Neural progenitor cell (in vitro differentiated cells): ENCODE measurements at regions not wholly inside any gene's neighbourhood (a gene's known extent, or its start where the extent isn't known, plus 50 kb on each side); places are given as distances from the start of the nearest gene placed in this dataset.
"Not testable (repeated sequence)": the region's sequence is repeated elsewhere in the genome, so short reads cannot be mapped to it uniquely, and the experiment has no call there.

Experiments
- DNase-seq: peaks from one replicate; pipeline ENCODE4 v3.0.0-alpha.2; 2016; ENCODE audit warnings: low spot score
- H2AFZ ChIP-seq: fragments of 200-600 bp; sonication (generic); replicated peaks from 2 replicates; pipeline ENCODE4 v1.6.1; 2016; ENCODE audit warnings: antibody characterized with exemption
- H3F3A ChIP-seq: fragments of 200-600 bp; sonication (generic); 2 replicates; pipeline ENCODE4 v1.6.1; 2016; ENCODE audit warnings: antibody characterized with exemption, low read depth
- H3K27ac ChIP-seq: fragments of 200-600 bp; sonication (generic); 2 replicates; pipeline ENCODE4 v1.5.1; 2016; ENCODE audit warnings: mild to moderate bottlenecking
- H3K27me3 ChIP-seq: fragments of 200-600 bp; sonication (generic); 2 replicates; pipeline ENCODE4 v1.6.1; 2016; ENCODE audit warnings: mild to moderate bottlenecking, moderate library complexity
- H3K36me3 ChIP-seq: fragments of 200-600 bp; sonication (generic); 2 replicates; pipeline ENCODE4 v1.5.1; 2016
- H3K4me1 ChIP-seq: fragments of 200-600 bp; sonication (generic); 2 replicates; pipeline ENCODE4 v1.6.1; 2016; ENCODE audit warnings: mixed run types
- H3K4me2 ChIP-seq: fragments of 200-600 bp; sonication (generic); 2 replicates; pipeline ENCODE4 v1.6.1; 2016
- H3K4me3 ChIP-seq: fragments of 200-600 bp; sonication (generic); 2 replicates; pipeline ENCODE4 v1.5.1; 2016
- H3K79me2 ChIP-seq: fragments of 200-600 bp; sonication (generic); 2 replicates; pipeline ENCODE4 v1.6.1; 2016; ENCODE audit warnings: low read depth
- H3K9ac ChIP-seq: fragments of 200-600 bp; sonication (generic); 2 replicates; pipeline ENCODE4 v1.6.1; 2016
- H3K9me3 ChIP-seq: fragments of 200-600 bp; sonication (generic); 2 replicates; pipeline ENCODE4 v1.5.1; 2016; ENCODE audit warnings: low read depth
- H4K20me1 ChIP-seq: fragments of 200-600 bp; sonication (generic); 2 replicates; pipeline ENCODE4 v1.6.1; 2016; ENCODE audit warnings: low read depth
- H3K27ac Mint-ChIP-seq: 3 replicates; pipeline ENCODE4 v1.8.0; 2021; ENCODE audit warnings: mixed read lengths
- H3K27me3 Mint-ChIP-seq: 2 replicates; pipeline ENCODE4 v1.8.0; 2022; ENCODE audit warnings: low read depth, mild to moderate bottlenecking, inconsistent platforms, moderate library complexity, mixed read lengths; ENCODE audit not compliant: insufficient read depth
- H3K36me3 Mint-ChIP-seq: 3 replicates; pipeline ENCODE4 v1.8.0; 2021; ENCODE audit warnings: mixed read lengths
- H3K4me1 Mint-ChIP-seq: 3 replicates; pipeline ENCODE4 v1.8.0; 2021; ENCODE audit warnings: mixed read lengths
- H3K4me3 Mint-ChIP-seq: 3 replicates; pipeline ENCODE4 v1.8.0; 2021; ENCODE audit warnings: mild to moderate bottlenecking, moderate library complexity, mixed read lengths
- H3K9me3 Mint-ChIP-seq: 3 replicates; pipeline ENCODE4 v1.8.0; 2020; ENCODE audit warnings: mixed read lengths
- CTCF ChIP-seq: fragments of 200-600 bp; sonication (generic); IDR thresholded peaks from 2 replicates; pipeline ENCODE4 v1.5.1; 2017; ENCODE audit warnings: antibody characterized with exemption, mild to moderate bottlenecking
- EZH2 ChIP-seq: fragments of 200-600 bp; sonication (generic); IDR thresholded peaks from 2 replicates; pipeline ENCODE4 v1.6.1; 2017; ENCODE audit warnings: antibody characterized with exemption, mild to moderate bottlenecking, moderate library complexity
- EZH2phosphoT487 ChIP-seq: fragments of 200-600 bp; sonication (generic); IDR thresholded peaks from 2 replicates; pipeline ENCODE4 v1.6.1; 2017; ENCODE audit warnings: antibody characterized with exemption

- no peak overlapping the region for H3K9ac ChIP-seq
- Mint-ChIP-seq H3K36me3 (no peaks in the 10 kb centered on the region), H3K27me3 (no peaks in the 10 kb centered on the region), H3K4me1 (no peaks in the 10 kb centered on the region), H3K4me3 (no peak overlapping the region), H3K9me3 (no peaks in the 10 kb centered on the region), H3K27ac (no peak overlapping the region)
- no peaks in the 10 kb centered on the region for H3K4me1 ChIP-seq
- no peak overlapping the region for H3K4me2 ChIP-seq
- no peaks in the 10 kb centered on the region for H3K27me3 ChIP-seq
- no peaks in the 10 kb centered on the region for H4K20me1 ChIP-seq
- no peaks in the 10 kb centered on the region for H3K9me3 ChIP-seq
- no peaks in the 10 kb centered on the region for H3F3A ChIP-seq
- H3K27ac ChIP-seq, result no peak overlapping the region
- no peak for DNase-seq
- no peak overlapping the region for H2AFZ ChIP-seq
- H3K79me2 ChIP-seq, result no peaks in the 10 kb centered on the region
- H3K4me3 ChIP-seq, result no peak overlapping the region
- TF ChIP-seq CTCF, result no peak
- TF ChIP-seq EZH2phosphoT487, result no peak
- no peak for TF ChIP-seq EZH2
- no peaks in the 10 kb centered on the region for H3K36me3 ChIP-seq
Measured at GRCh38 chr2:142794850-142795249, 82.6 kb upstream of the KYNU start.

GRCh38 chr2:142792328-142792727 is 85.1 kb upstream of the KYNU start:
- H3K36me3 Mint-ChIP-seq, H3F3A ChIP-seq, DNase-seq, H2AFZ ChIP-seq, H3K9ac ChIP-seq, H3K27me3 ChIP-seq, H3K9me3 ChIP-seq, H3K4me3 Mint-ChIP-seq, H3K4me3 ChIP-seq, H3K9me3 Mint-ChIP-seq, H3K4me1 Mint-ChIP-seq, H4K20me1 ChIP-seq, H3K27ac ChIP-seq, H3K36me3 ChIP-seq, H3K27me3 Mint-ChIP-seq, H3K27ac Mint-ChIP-seq, H3K79me2 ChIP-seq, H3K4me2 ChIP-seq, H3K4me1 ChIP-seq: not testable (repeated sequence)

GRCh38 chr2:142791335-142791734 is 86.1 kb upstream of the KYNU start:
- H3F3A ChIP-seq, result no peaks in the 10 kb centered on the region
- no peak overlapping the region for H3K9ac ChIP-seq
- Mint-ChIP-seq H3K36me3 (no peaks in the 10 kb centered on the region), H3K27ac (no peak overlapping the region), H3K27me3 (no peaks in the 10 kb centered on the region), H3K4me3 (no peak overlapping the region), H3K9me3 (no peaks in the 10 kb centered on the region), H3K4me1 (no peaks in the 10 kb centered on the region)
- H3K27ac ChIP-seq, result no peak overlapping the region
- H3K4me1 ChIP-seq, result no peaks in the 10 kb centered on the region
- H3K79me2 ChIP-seq, result no peaks in the 10 kb centered on the region
- H3K4me3 ChIP-seq, result no peak overlapping the region
- H3K4me2 ChIP-seq, result no peak overlapping the region
- no peak overlapping the region for H2AFZ ChIP-seq
- no peak for TF ChIP-seq CTCF
- H3K27me3 ChIP-seq, result no peaks in the 10 kb centered on the region
- no peaks in the 10 kb centered on the region for H3K9me3 ChIP-seq
- H4K20me1 ChIP-seq, result no peaks in the 10 kb centered on the region
- H3K36me3 ChIP-seq, result no peaks in the 10 kb centered on the region
- no peak for DNase-seq

- Mint-ChIP-seq H3K4me1 (no peaks in the 10 kb centered on the region), H3K36me3 (no peaks in the 10 kb centered on the region), H3K4me3 (no peak overlapping the region), H3K9me3 (no peaks in the 10 kb centered on the region), H3K27ac (no peak overlapping the region), H3K27me3 (no peaks in the 10 kb centered on the region)
- TF ChIP-seq EZH2, result no peak
- no peak for TF ChIP-seq CTCF
- no peak for TF ChIP-seq EZH2phosphoT487
- Histone ChIP-seq H2AFZ (no peak overlapping the region), H3K27me3 (no peaks in the 10 kb centered on the region), H4K20me1 (no peaks in the 10 kb centered on the region), H3K4me1 (no peaks in the 10 kb centered on the region), H3K79me2 (no peaks in the 10 kb centered on the region), H3K4me3 (no peak overlapping the region), H3K9me3 (no peaks in the 10 kb centered on the region), H3K27ac (no peak overlapping the region), H3K4me2 (no peak overlapping the region), H3K9ac (no peak overlapping the region), H3K36me3 (no peaks in the 10 kb centered on the region), H3F3A (no peaks in the 10 kb centered on the region)
- no peak for DNase-seq
Measured at GRCh38 chr2:142786918-142787702, 90.4 kb upstream of the KYNU start.
